Activated CD8-positive, alpha-beta memory T cell treated with anti-CD3 and anti-CD28 coated beads, Interleukin-2, amount 50 U/mL, for 48 hours (primary cell): ENCODE measurements at regions not wholly inside any gene's neighbourhood (a gene's known extent, or its start where the extent isn't known, plus 50 kb on each side); places are given as distances from the start of the nearest gene placed in this dataset.

Experiments
- DNase-seq: peaks from one replicate; pipeline ENCODE4 v3.0.0-alpha.2; 2020

DNA sequence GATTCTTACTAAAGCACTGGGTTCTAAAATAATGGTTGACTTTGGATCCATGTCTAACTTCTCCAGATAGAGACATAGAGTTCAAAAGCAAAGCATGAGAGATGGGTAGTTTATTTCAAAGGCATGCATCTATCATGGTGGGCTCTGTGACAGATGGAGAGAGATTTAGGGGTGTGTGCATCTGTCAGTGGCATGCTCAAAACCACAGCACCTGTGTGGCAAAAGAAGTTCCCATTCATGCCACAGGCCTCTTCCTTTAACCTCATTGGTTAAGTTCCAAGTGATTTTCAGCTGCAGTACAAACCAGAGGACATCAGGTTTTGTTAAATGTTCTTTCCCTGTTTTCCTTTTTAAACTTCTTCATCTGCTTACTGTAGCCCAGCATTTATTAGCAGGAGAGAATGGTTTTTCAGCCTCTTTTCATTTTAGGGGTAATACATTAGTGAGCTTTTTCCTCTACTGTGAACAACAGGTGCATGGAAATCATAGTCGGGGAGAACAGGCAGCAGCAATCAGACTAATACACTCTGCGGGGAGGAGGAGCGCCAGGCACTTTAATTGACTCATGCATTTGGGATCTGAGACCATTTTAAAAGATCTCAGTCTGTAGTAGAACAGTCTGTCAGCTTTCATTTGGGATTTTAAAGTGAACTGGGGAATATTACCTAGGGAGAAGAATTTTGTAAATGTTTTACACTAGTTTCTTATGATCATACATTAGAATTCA, 52.4 kb upstream of the UPP2 start:
- DNase-seq = no peak

DNA sequence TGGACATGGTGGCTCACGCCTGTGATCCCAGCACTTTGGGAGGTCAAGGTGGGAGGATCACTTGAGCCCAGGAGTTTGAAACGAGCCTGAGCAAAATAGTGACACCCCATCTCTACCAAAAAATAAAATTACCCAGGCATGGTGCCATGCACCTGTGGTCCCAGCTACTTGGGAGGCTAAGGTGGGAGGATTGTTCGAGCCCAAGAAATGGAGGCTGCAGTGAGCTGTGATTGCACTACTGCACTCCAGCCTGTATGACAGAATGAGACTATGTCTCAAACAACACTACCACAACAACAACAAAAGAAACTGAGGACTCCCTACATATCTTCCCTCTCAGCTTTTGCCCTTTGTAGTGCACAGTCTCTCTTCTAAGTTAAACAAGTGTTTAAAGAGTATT, 53.3 kb upstream of the UPP2 start:
- DNase-seq = no peak

DNA sequence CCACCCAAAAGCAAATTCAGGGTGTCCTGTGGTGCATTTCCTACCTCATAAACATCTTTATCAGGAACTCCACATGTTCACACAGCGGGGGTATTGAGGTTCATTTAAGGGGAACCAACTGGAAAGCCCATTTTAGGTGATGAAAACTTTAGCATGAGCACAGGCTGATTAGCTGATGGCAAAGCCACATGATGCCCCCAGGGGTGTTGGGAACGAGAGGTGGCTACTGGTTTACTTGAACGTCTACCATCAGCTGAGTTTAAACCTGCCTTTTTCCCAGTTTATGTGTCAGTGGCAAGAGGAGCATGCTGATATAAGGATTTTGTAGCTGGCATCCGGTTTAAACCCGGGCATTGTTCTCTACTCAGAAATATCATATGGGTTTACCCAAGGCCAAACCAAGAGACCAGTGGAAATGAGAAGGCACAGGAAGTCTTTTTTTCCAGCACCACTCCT, 54.5 kb upstream of the UPP2 start:
- no peak for DNase-seq

DNA sequence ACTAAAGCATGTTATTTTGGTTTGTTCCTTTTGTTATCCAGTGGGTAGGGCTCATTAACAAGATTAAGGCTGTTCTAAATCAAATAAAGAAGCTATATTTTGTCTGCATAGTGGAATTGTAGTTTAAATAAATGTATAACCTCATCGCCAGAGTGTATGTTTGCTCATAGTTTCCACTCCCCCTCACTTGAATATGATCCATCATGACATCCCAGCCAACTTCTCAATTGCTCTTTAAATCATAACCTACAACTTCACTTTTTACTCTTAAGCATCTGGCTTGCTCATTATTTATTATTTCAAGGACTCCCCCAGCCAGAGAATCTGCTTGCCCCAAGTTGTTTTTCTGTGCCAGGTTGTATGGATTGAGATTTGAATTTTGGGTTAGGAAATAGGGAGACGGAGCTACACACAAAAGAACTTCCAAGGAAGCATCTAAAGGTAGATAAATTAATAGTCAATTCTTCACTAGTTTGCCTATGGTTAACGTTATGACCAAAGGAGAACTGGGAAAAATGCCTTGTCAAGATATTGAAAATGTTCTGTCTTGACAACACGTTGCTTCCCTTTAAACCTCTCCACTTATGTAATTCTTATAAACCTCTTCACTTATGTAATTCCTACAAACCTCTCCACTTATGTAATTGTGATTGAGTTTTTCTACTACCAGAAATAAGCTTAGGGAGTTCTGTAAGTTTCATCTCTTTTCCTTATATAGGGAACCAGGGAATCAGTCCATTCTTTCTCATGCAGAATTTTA, 55.4 kb upstream of the UPP2 start:
- no peak for DNase-seq

DNA sequence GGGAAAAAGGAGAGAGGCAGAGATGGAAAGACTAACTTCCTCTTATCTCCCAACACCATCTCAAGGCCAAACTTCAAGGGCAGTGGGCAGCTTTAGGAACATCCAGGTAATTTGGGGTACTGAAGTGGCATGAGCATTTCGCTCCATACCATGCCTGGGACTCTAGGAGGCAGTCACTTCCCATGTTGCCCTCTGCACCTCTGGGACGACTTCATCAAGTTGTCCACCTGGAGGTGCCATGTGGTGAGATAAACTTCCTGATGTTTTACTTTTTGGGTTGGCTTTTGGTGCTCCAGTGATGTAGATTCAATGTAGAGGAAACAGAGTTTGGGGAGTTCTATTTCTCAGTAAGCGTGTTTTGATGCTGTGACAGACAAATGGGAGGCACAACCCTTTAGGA, 56.3 kb upstream of the UPP2 start:
- DNase-seq = no peak

DNA sequence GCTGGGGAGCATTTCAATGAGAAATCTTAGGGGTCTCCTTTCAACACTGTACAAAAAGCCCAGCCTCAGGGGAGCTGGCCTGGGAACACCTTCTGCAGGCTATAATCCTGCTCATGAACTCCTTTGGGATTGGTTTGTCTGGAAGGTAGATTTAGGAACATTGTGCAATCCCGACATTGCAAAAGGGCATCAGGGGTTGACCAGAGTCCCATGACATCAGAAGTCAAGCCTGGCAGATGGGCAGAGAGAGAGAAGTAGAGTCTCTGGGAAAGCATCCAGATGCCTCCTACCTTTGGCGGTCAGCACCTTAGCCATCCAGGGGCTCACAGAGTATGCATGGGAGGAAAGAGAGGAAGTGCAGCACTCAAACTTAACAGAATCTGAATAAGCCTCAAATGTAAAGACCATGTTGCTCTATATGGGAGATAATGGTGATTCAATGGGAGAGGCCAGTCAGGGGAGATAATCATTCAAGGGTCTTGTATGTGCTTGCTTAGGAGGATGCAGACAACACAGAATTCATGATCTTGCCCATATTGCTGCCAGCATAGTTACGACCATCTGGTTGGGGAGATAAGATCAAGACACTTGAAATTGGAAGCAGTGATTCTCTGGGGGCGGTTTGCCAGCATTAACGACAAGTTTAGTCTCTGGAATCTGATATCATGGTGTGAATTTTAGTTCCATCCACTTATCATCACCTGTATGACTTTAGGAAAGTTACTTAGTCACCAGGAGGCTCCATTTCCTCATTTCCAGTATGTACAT, 58.3 kb upstream of the UPP2 start:
- no peak for DNase-seq

DNA sequence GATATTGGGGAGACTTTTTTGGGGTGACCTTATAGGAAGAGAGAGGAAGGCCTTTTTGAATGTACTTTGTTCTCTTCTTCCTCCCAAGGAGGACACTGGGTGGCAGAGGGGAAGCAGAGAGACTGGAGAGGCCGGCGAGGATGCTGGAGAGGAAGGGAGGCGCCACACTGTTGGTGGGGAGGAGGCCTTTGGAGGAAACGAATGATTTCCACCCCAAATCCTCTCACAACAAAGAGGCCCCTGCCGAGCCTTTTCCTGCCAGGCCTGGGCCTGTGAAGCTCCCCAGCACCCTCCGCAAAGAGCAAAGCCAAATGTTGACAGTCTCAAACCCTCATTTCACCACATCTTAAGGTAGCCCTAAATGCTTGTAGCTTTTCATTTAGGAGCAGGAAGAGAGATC, 59.0 kb upstream of the UPP2 start:
- no peak for DNase-seq

DNA sequence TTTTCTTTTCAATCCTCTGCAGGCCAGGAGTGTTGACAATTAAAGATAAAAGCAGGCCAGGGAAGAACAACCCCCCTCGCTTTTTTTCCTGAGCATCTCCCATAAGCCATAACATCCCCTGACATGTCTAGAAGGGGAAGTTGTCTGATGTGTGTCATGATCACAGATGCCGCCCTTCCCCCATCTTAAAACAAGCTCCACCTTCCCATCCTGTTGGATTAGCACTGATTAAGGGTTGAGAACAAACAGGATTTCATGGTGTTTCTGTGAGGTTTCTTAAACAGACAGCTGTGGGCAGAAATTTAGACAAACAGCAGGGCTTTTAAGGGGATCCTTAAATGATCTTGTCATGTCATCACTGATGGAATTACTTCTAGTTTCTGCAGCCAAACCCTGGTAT, 59.4 kb upstream of the UPP2 start:
- DNase-seq = no peak

DNA sequence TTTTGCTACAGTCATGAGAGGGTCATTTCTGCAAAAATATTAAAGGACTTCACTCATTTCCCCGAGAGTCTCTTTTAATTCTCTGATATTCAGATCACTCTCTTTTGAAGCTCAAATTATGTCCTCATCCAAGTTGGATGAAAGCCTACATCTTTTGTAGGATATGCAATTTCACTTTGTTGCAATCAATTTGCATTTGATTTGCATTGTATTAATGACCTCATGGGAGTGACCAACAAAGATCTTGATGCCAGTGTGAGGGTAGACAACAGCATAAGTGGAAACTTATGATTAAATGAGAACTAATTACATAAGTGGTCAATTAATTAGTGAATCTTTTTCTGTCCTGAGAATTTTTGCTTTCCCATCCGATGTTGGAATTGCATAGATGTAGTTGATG, 60.3 kb upstream of the UPP2 start:
- no peak for DNase-seq

DNA sequence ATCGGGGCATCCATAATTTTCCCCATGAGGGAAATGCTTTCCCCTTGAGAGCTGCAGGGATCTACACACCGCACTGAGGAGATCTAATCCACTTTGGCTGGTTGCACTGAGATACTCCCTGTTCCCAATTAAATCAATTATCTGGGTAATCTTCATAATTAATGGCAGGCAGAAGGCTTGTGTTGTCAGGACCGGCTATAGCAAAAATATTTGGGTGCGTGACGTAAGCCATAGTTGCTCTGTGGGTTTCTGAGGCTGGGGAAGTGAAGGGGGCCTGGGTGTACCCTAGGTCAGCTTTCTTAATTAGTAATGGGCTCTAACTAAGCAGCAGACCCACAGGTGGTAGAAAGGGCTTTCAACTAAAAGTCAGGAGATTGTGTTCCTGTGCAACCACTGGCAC, 62.8 kb upstream of the UPP2 start:
- no peak for DNase-seq

DNA sequence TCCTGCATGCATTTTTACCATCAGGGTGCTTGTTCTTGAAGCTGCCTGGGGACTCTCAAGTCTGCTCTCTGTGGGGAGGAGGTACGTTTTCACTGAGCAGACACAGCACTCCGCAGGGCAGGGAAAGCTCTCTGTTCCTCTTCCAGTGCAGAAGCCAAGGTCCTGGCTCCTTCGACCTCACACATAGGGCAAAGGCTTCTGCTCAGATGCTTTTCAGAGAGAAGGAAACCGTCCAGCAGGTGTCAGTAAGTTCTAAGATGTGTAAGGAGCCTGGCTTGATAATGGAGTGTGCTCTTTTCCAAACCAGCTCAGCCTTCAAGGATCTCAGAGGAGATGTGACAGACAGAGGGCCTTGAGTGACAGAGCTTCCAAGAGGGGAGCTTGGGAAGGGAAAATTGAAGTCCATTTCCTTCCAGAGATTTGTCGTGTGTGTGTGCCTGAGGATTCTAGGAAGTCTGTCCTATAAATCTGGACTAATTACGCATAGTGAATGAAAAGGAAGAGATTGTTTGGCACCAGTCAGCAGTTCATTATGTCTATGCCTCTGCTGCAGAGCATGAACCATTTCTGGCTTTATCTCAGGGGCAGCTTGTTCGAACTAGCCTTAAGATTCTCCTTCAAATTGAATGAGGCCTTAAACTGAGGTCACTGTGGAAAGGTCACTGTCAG, 67.3 kb upstream of the UPP2 start:
- DNase-seq = no peak

DNA sequence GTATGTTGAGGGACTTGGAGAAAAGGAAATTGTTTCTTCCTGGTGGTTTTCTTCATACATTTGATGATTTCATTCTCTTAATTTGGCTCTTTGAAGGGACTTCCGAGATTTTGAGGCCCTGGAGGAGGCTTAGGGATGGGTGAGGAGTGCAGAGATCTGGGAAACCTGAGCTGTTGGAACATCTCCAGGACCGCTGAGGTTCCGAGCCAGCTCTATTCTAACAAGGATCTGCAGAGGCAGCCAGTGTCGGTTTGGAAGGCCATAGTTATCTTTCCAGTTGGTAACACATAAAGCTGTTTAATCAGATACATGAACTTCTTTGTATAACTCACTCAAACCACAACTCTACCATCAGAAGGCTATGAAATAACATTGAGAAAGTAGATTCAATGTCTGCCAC, 70.3 kb upstream of the UPP2 start:
- no peak for DNase-seq

DNA sequence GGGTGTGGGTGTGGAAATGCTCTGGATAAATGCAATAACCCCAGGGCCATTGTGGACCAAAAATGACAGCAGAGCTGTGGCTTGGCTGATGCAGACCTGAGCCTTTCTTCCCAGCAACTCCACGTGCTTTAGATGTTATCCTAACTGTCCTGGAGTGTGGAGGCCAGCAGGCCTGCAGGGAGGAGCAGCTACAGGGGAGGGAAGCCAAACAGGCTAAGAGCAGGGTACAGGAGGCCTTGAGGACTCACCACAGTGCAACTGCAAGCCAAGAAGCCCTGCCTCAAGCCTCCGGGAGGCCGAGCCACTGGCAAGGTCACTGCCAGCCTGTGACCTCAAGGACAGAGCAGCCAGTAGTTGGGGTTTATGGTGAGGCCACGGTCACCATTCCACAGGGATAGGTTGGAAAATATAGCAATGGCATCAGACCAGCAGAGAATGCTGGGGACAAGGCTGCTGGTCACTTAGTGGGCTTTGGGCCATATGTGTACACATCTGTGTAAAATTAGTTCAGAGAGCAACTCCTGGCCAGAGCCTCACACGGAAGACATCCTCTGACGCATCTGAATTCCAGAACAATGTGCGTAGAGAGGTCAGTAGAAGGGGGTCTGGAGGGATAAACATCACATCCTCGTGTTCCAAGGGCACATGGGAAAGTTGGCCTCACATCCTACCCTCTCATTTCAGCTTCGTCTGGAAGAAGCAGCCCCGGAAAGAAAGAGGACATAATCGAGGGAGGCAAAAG, 76.2 kb upstream of the UPP2 start:
- DNase-seq = no peak

DNA sequence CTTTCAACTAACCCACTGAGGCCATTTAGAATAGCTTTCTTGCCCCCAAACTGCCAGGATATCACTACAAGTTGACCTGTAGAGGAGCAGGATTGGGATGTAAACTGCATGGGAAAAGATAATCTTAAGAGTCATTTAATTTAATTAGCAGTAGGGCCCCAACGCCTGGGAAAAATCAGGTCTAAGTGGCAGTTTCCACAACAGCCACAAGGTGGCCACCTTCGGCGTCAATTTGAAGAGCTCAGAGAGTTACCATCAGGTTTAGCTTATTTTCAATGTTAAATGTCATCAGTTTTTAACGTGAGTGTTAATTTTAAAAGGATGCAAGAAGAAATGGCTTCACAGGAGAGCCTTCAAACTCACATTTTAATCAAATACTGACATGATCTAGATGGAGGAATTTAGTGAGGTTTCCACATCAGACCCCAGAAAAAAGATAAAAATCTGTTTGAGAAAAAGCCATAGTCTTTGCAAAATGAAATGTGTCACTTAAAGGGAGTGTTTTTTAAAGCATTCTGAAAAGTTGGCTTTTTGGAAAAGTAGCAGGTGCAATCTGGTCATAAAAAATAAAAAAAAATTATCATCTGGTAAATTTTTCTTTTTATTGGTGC, 77.3 kb upstream of the UPP2 start:
- peak; percentile 72 for DNase-seq

DNA sequence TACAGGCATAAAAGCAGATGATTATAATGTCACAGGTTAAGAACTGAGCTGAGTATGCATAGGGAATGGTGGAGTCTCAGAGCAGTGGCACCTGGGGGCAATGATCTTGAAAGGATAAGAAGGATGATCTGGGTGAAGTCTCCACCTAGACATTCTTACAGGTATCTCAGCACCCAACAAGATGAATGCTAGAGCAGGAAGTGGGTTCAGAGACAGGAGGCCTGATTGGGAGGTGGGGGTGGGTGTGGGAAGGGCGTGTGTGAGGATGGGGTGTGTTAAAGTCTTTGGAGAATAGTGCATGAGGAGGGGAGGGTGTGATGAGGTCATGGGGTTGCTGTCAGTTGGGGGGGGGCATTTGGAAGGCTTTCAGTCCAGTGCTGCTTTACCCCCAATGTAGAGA, 78.8 kb upstream of the UPP2 start:
- no peak for DNase-seq

DNA sequence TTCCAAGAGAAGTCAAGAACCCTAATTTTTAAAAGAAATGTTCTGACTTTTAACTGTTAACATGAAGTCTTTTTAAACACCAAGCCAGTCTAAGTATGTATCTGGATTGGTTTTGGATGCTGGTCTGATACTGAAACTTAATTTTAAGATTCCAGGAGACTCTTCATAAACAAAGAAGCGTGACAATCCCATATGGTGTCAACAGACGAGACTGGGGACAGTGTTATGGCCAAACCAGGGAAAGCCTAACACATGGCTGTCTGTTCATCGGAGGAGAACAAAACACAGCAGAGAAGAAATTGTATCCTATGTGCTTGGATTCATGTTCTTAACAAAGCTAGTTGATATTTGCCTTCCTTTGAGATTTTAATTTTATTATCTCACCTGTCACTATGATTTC, 80.5 kb upstream of the UPP2 start:
- no peak for DNase-seq

DNA sequence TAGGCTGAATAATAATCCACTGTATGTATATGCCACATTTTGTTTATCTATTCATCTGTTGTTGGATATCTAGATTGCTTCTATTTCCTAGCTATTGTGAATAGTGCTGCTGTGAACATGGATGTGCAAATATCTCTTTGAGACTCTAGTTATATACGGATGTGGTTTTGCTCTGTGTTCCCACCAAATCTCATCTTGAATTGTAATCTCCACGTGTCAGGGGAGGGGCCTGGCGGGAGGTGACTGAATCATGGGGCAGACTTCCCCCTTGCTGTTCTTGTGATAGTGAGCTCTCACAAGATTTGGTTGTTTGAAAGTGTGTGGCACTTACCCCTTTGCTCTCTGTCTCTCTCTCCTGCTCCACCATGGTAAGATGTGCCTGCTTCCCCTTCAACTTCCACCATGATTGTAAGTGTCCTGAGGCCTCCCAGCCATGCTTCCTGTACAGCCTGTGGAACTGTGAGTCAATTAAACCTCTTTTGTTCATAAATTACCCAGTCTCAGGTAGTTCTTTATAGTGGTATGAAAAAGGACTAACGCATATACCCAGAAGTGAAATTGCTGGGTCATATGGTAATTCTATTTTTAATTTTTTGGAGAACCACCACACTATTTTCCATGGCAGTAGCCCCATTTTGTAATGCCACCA, 86.1 kb upstream of the UPP2 start:
- no peak for DNase-seq

DNA sequence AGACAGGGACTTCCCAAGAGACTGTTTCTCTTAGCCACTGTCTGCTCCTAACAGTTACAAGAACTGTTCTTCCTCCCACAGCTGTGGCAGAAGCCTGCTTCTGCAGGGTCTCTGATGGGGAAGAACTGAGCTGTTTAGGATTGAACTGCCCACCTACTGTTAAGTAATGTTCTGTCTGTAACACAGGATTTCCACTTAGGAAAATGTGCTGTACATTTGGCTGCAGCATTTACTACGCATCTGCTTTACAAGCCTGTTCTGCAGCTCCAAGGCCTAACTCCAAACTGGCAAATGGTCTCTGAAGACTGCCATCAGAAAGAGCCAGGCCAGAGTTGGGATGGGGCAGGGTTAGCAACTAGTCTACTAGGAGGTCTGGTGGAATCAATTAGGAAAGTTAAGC, 87.8 kb upstream of the UPP2 start:
- no peak for DNase-seq

DNA sequence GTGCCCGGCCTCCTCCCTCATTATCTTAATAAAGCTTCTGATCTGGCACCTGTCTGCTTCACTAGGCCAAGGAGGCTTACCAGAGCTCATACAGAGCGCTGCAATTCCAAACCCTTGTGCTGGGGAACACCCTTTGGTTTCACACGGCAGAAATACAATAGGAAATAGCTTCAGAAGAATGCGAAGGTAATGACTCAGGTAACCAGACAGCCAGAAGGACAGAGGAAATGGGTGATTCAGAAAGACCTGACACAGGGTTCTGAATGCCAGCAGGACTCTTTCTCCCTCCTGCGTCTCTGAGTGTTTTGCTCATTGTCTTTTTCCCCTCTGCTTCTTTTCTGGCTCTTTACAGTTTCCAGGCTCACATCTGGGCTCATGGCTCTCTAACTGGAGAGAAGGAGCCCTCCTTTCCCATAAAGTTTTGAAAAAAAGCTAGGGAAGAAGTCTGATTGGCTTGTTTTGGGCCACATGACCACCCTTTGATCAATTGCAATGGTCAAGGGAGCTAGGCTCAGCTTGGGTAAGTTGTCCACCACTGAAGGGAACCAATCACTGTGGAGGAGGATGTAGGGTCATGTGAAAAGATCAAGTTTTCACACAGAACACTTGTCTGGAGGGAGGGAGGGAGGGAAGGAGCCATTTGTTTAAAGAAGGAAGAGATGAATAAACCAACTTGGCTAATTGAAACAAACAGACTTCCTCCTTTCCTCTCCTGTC, 90.5 kb upstream of the UPP2 start:
- DNase-seq = no peak

DNA sequence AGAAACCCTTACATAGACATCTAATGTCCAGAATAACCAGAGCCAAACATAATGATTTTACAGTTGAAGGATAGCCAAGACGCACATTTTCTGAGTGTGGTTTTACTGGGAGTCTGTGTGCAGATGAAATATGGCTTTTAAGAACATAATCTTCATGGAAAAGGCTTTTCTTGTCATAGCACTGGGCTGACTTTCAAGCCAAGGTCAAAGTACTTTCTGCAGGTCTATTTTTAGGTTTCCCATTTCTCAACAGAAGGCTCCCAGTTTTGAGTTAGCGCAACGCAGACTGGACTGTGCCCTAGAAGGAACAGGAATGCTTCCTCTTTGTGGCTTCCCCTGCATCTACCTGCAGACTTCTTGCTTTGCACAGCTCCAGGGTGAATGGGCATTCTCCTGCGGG, 92.3 kb upstream of the UPP2 start:
- no peak for DNase-seq
